Smooth muscle cell (in vitro differentiated cells): ENCODE measurements at regions not wholly inside any gene's neighbourhood (a gene's known extent, or its start where the extent isn't known, plus 50 kb on each side); places are given as distances from the start of the nearest gene placed in this dataset.

Experiments
- DNase-seq: peaks from one replicate; lab custom pipeline; 2025; ENCODE audit not compliant: unreplicated experiment; lab: John Stamatoyannopoulos, UW
- H2AFZ ChIP-seq: fragments of 200-600 bp; sonication (generic); 2 replicates; pipeline ENCODE4 v1.6.0; 2016; ENCODE audit warnings: antibody characterized with exemption, low read depth, mild to moderate bottlenecking
- H3F3A ChIP-seq: fragments of 200-600 bp; sonication (generic); 2 replicates; pipeline ENCODE4 v1.6.0; 2017; ENCODE audit warnings: antibody characterized with exemption, low read depth
- H3K27ac ChIP-seq: fragments of 200-600 bp; sonication (generic); 2 replicates; pipeline ENCODE4 v1.5.1; 2016; ENCODE audit warnings: low read depth, mild to moderate bottlenecking
- H3K27me3 ChIP-seq: fragments of 200-600 bp; sonication (generic); 2 replicates; pipeline ENCODE4 v1.6.1; 2016; ENCODE audit warnings: low read depth, mild to moderate bottlenecking
- H3K36me3 ChIP-seq: fragments of 200-600 bp; sonication (generic); 2 replicates; pipeline ENCODE4 v1.5.1; 2016; ENCODE audit warnings: low read depth
- H3K4me1 ChIP-seq: fragments of 200-600 bp; sonication (generic); 2 replicates; pipeline ENCODE4 v1.5.1; 2016; ENCODE audit warnings: low read depth
- H3K4me2 ChIP-seq: fragments of 200-600 bp; sonication (generic); 2 replicates; pipeline ENCODE4 v1.6.0; 2016; ENCODE audit warnings: mild to moderate bottlenecking
- H3K4me3 ChIP-seq: fragments of 200-600 bp; sonication (generic); 2 replicates; pipeline ENCODE4 v1.5.1; 2016; ENCODE audit warnings: mild to moderate bottlenecking
- H3K79me2 ChIP-seq: fragments of 200-600 bp; sonication (generic); 2 replicates; pipeline ENCODE4 v1.6.0; 2016; ENCODE audit warnings: low read depth, mild to moderate bottlenecking
- H3K9ac ChIP-seq: fragments of 200-600 bp; sonication (generic); 2 replicates; pipeline ENCODE4 v1.6.0; 2016; ENCODE audit warnings: low read depth
- H3K9me3 ChIP-seq: fragments of 200-600 bp; sonication (generic); replicated peaks from 2 replicates; pipeline ENCODE4 v1.5.1; 2016; ENCODE audit warnings: low read depth
- H4K20me1 ChIP-seq: fragments of 200-600 bp; sonication (generic); 2 replicates; pipeline ENCODE4 v1.6.0; 2016; ENCODE audit warnings: low read depth
- CTCF ChIP-seq: fragments of 200-600 bp; sonication (generic); IDR thresholded peaks from 2 replicates; pipeline ENCODE4 v1.5.1; 2017; ENCODE audit warnings: borderline replicate concordance, mild to moderate bottlenecking, antibody characterized with exemption; ENCODE audit not compliant: insufficient read depth, poor library complexity, severe bottlenecking
- WGBS: methylation state at CpG from one replicate; pipeline ENCODE4 v1.1.7; 2016; ENCODE audit warnings: low lambda C conversion rate; 5-methylcytosine and 5-hydroxymethylcytosine counted together

GRCh38 chr10:91006001-91006751 is 85.3 kb upstream of the ANKRD1 start:
- Histone ChIP-seq H3K4me3 (no peak overlapping the region), H3K9me3 (no peaks in the 10 kb centered on the region), H3F3A (peaks cover 5% of the 10 kb centered on the region), H3K9ac (no peak overlapping the region), H4K20me1 (no peaks in the 10 kb centered on the region), H3K27me3 (no peaks in the 10 kb centered on the region), H3K36me3 (no peaks in the 10 kb centered on the region), H3K4me2 (no peak overlapping the region), H2AFZ (no peak overlapping the region), H3K27ac (no peak overlapping the region), H3K79me2 (no peaks in the 10 kb centered on the region), H3K4me1 (no peaks in the 10 kb centered on the region)
- 20% methylated on average over 2 of the region's 2 CpGs for WGBS
- peak; percentile 89 for TF ChIP-seq CTCF
- DNase-seq, result peak; percentile 17

GRCh38 chr10:91006752-91007346 is 86.0 kb upstream of the ANKRD1 start:
- Histone ChIP-seq H3K4me2 (no peak overlapping the region), H3K9me3 (no peaks in the 10 kb centered on the region), H3K4me3 (no peak overlapping the region), H3F3A (peaks cover 5% of the 10 kb centered on the region), H3K27me3 (no peaks in the 10 kb centered on the region), H3K36me3 (no peaks in the 10 kb centered on the region), H3K9ac (no peak overlapping the region), H3K27ac (no peak overlapping the region), H2AFZ (peak overlapping the region; percentile 7), H3K79me2 (no peaks in the 10 kb centered on the region), H4K20me1 (no peaks in the 10 kb centered on the region), H3K4me1 (no peaks in the 10 kb centered on the region)
- no peak for TF ChIP-seq CTCF
- no peak for DNase-seq
- 97% methylated on average over 1 of the region's 1 CpG for whole genome bisulfite sequencing

- no peak for TF ChIP-seq CTCF
- H3K79me2 ChIP-seq, result no peaks in the 10 kb centered on the region
- H3F3A ChIP-seq, result peaks cover 5% of the 10 kb centered on the region
- no peak for DNase-seq
- no peak overlapping the region for H3K9ac ChIP-seq
- H3K36me3 ChIP-seq, result no peaks in the 10 kb centered on the region
- H3K4me3 ChIP-seq, result no peak overlapping the region
- no peaks in the 10 kb centered on the region for H3K4me1 ChIP-seq
- H3K9me3 ChIP-seq, result no peaks in the 10 kb centered on the region
- H2AFZ ChIP-seq, result no peak overlapping the region
- no peaks in the 10 kb centered on the region for H4K20me1 ChIP-seq
- no peaks in the 10 kb centered on the region for H3K27me3 ChIP-seq
- H3K27ac ChIP-seq, result no peak overlapping the region
- H3K4me2 ChIP-seq, result no peak overlapping the region
These were observed 86.8 kb upstream of the ANKRD1 start for GRCh38 chr10:91007655-91008054.

- no peaks in the 10 kb centered on the region for H3K36me3 ChIP-seq
- no peaks in the 10 kb centered on the region for H3K27me3 ChIP-seq
- H2AFZ ChIP-seq, result no peak overlapping the region
- H3K9ac ChIP-seq, result no peak overlapping the region
- WGBS, result 95% methylated on average over 1 of the region's 1 CpG
- no peaks in the 10 kb centered on the region for H3K9me3 ChIP-seq
- H3F3A ChIP-seq, result peaks cover 5% of the 10 kb centered on the region
- TF ChIP-seq CTCF, result no peak
- H3K4me1 ChIP-seq, result no peaks in the 10 kb centered on the region
- no peak overlapping the region for H3K27ac ChIP-seq
- H3K79me2 ChIP-seq, result no peaks in the 10 kb centered on the region
- no peak overlapping the region for H3K4me3 ChIP-seq
- DNase-seq, result no peak
- no peak overlapping the region for H3K4me2 ChIP-seq
- no peaks in the 10 kb centered on the region for H4K20me1 ChIP-seq
These were observed 88.2 kb upstream of the ANKRD1 start for GRCh38 chr10:91009121-91009520.
